HG03354 (cell line): ENCODE measurements at regions not wholly inside any gene's neighbourhood (a gene's known extent, or its start where the extent isn't known, plus 50 kb on each side); places are given as distances from the start of the nearest gene placed in this dataset.

ENCODE experiments used
- ATAC-seq: cut with Tn5 transposase; IDR thresholded peaks from one replicate; pipeline ENCODE4 v1.9.1; 2021; ENCODE audit warnings: mild to moderate bottlenecking; ENCODE audit not compliant: unreplicated experiment, poor library complexity, severe bottlenecking

DNA sequence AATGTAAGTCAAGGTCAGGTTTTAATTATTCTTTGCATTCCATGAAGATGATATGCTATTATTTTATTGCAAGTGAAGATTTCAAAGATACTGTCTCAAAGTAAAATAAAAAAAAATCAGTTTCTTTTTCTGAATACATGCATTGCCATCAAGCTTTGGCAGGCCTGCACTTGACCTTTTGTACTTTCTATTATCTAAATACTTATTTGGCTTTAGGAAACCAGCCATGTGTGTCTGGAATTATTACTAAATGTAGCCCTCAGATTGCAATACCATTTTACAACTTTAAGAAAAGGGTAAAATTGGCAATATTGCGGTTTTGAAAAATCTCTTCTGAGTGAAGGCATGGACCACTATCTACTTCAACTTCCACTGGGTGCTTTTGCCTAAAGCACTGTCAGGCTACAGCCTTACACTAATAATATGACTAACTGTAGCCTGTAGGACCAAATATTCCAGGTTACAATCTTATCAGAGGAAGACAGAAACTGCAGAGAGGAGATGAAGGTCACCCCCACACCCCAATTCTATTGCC lies 349.4 kb upstream of the DCBLD2 start:
- no peak for ATAC-seq

- no peak for ATAC-seq
Observed at GRCh38 chr3:99250272-99250671, 348.8 kb upstream of the DCBLD2 start.

GRCh38 chr3:99249627-99250026 lies 348.1 kb upstream of the DCBLD2 start:
- ATAC-seq = no peak

DNA sequence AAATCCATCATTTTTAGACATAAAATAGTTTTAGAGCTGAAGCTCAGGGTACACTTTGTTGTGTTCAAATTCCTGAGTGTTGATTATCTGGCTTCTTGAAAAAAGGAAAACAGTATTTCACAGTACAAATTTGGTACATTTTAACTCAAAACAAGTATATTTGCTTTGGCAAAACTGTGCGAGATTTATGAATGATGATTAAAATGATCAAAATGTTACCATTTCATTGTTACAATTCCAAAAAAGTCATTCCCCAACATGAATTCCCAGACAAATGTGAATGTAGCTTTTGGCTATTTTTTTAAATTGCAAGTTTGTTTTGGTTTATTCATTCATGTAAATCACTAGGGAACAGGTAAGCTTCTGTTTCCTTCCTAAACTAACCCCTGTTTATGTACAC lies 347.4 kb upstream of the DCBLD2 start:
- ATAC-seq = no peak

DNA sequence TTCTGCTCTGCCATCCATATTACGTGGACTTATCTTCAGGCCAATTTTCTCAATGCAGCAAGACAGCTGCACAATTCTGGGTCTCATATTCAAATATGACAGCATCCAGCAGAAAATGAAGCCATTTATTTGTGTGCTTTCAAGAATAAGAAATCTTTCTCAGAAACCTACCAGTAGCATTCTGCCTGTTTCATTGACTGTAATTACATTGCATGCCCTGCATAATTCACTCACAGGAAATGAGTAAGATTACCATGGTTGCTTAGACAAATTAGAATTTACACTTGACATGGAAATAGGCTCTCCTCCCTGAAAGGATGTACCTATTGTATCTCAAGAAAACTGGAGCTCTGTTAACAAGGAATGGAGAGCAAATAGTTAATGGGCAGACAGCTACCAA lies 346.6 kb upstream of the DCBLD2 start:
- ATAC-seq = no peak

DNA sequence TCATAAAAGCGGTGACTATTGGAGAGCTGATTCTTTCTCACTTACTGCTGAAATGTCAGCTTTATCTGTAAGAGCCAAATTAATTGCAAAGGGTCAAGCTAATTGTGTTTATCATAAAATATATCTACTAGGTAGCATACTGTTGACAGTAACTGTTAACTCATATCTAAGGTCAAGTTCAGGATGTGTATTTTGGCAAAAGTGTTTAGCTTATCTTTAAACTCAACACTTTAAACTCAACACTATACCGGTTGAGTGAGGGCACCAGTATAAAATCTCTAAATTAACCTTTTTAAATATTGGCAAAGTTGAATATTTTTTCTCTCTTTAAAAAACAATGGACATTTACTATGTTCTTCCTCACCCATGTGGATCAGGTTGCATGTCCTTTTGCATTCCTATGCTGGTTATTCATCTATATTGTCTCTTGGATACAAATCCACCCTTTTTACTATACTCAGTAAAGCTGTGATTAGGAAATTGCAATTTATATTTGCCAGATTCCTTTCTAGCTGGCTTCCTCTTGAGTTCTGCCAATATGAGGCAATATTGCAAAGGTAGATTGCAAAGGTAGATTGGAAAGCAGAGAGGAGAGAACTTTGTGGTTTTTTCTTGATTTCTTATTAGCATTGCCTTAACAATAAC lies 344.6 kb upstream of the DCBLD2 start:
- ATAC-seq = no peak

GRCh38 chr3:99242271-99242670 lies 340.8 kb upstream of the DCBLD2 start:
- ATAC-seq = no peak

DNA sequence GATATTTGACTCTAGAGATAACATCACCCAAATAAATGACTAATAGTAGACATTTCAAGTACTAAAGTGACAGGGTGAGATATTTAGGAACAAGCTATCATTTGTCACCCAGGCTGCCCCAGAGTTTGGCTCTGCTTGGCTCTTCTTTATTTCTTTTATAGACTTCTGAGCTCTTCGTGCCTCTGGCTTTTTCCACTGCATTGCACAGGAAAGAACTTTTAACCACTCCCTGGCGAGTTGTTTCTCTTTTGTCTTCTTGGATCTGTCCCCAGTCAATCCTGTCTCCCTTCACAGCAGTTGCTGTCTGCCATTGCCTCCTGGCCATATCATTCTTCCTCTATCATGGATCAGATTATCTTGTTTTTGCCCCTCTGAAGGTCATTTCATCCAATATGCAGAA lies 339.2 kb upstream of the DCBLD2 start:
- ATAC-seq = no peak

GRCh38 chr3:99236576-99236975 lies 335.1 kb upstream of the DCBLD2 start:
- ATAC-seq = no peak

- no peak for ATAC-seq
Observed at GRCh38 chr3:99232696-99233095, 331.2 kb upstream of the DCBLD2 start.

DNA sequence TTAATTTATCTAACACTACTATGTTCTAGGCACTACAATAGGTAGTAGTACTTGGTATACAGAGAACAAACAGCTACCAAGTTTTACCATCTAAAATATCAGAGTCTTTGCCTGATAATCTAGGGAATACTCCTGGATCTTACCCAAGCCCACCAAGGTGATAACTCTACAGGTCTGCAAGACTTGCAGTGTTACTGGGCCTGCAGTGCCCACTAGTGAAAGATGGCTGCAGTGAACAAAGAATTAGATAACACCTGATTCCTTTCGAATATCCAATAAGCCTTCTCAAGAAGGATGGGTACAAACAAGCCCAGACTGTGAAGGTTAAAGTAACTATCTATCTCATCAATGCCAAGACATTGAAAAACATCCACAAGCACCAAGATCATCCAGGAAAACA lies 317.0 kb upstream of the DCBLD2 start:
- no peak for ATAC-seq

GRCh38 chr3:99212969-99213368 lies 311.5 kb upstream of the DCBLD2 start:
- ATAC-seq = no peak

GRCh38 chr3:99211309-99211708 lies 309.8 kb upstream of the DCBLD2 start:
- no peak for ATAC-seq

- no peak for ATAC-seq
Observed at GRCh38 chr3:99199021-99199420, 297.5 kb upstream of the DCBLD2 start.

- ATAC-seq = no peak
Observed at GRCh38 chr3:99191186-99191585, 289.7 kb upstream of the DCBLD2 start.

GRCh38 chr3:99188936-99189335 lies 287.4 kb upstream of the DCBLD2 start:
- ATAC-seq = no peak

DNA sequence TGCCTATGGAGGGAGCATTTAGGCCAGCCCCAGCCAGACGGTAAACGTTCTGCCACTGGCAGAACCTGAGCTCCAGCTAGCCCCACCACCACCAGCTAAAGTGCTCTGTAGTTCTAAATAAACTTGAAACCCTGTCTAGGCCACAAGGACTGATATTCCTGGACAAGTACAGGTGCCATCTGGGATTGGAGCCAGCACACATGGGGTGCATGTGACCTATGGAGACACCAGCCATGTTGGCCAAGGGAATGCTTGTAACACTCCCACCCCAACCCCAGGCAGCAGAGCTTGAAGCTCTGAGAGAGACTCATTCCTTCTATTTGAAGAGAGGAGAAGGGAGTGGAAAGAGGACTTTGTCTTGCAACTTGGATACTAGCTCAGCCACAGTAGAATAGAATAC lies 284.5 kb upstream of the DCBLD2 start:
- ATAC-seq = no peak

DNA sequence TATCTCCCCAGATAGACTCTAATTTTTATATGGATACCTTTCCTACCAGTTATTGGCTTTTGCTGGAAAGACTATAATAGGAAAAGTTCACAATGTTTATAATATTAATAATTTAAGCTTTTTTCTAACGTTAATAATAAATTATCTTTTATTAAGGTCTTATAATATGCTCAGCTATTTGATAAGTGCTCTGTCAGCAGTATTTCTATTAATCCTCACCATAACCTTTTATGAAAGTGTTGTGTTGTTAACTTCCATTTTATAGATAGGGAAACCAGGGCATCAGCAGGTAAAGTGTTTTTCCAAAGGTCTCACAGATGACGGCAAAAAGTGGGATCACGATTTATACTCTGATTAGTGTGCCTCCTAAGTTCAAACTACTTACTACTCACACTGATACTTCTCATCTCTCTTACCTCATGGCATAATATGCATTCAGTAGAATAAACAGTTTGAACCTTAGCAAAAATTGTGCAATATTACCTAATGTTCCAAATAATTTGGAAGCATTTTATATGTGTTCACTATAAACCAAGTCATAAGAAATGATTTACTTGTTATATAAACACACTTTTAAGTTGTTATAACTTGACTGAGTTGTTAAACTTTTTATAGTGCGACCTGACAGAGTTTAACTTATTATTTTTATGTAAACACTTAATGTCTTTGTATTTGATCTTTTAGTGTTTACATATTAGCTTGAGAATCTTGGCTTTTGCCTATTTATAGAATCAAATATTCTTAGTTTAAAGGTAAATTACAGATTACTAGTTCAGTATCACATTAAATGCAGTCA lies 274.9 kb upstream of the DCBLD2 start:
- no peak for ATAC-seq

- ATAC-seq = no peak
Observed at GRCh38 chr3:99175276-99175812, 273.8 kb upstream of the DCBLD2 start.

DNA sequence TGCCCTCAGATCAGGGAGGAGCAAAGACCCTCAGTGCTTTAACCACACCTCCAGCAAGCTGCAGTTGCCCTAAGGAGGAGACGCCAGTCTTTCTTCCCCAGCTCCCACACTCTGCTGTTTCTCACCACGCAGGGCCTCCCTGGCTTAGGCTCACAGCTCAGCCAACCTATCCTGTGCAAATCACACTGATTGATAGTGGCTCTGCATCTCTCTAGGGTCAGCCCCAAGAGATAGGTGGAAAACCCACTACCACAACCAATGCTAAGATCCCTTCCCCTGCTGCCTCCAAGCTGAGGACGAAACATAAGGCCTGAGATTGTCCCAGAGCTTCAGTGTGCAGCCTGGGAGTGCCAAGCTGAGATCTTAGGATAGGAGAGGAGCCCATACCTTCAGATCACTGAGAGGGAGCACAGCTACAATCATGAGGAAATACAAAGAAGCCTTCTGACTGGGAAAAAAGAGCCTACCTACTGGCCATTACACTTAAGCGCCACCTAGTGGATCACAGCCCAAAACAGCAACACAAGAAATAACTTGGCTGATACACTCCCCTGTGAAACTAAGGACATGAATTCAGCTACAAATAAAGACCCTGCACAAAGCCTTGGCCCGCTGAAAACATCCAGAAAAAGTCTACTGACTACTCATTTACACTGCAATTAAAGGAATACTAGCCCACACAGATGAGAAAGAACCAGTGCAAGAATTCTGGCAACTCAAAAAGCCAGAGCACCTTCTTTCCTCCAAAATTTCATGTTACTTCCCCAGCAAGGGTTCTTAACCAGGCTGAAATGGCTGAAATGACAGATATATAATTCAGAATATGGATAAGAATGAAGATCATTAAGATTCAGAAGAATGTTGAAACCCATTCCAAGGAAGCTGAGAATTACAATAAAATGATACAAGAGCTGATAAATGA lies 271.5 kb upstream of the DCBLD2 start:
- ATAC-seq = peak; percentile 84
